ENCODE measurements at regions not wholly inside any gene's neighbourhood (a gene's known extent, or its start where the extent isn't known, plus 50 kb on each side); places are given as distances from the start of the nearest gene placed in this dataset.

GRCh38 chr15:36429707-36430106 is 149.7 kb upstream of the CDIN1 start:
- no peak for TF ChIP-seq CTCF (conservative IDR thresholded peaks at IDR 0.05; ENCODE audit: low read depth, low read length)
- no peak for TF ChIP-seq POLR2A (IDR thresholded peaks at IDR 0.05; ENCODE audit: low read depth, low read length)
- TF ChIP-seq MXI1 (IDR thresholded peaks at IDR 0.05; ENCODE audit: borderline replicate concordance, low read depth, low read length), result no peak
- no peak for TF ChIP-seq SMC3 (IDR thresholded peaks at IDR 0.05; ENCODE audit: low read depth, low read length)
- no peak for TF ChIP-seq RAD21 (IDR thresholded peaks at IDR 0.05; ENCODE audit: low read length)
- no peak for TF ChIP-seq CEBPB (IDR thresholded peaks at IDR 0.05; ENCODE audit: low read depth, low read length)
- no peak for TF ChIP-seq RCOR1 (IDR thresholded peaks at IDR 0.05; ENCODE audit: insufficient replicate concordance, low read length)

Measured in IMR-90 (cell line).